DMS 273 (cell line): ENCODE measurements at regions not wholly inside any gene's neighbourhood (a gene's known extent, or its start where the extent isn't known, plus 50 kb on each side); places are given as distances from the start of the nearest gene placed in this dataset.
"Not testable (repeated sequence)": the region's sequence is repeated elsewhere in the genome, so short reads cannot be mapped to it uniquely, and the experiment has no call there.

Experiments used
- DNase-seq: peaks from one replicate; lab custom pipeline; 2025; ENCODE audit not compliant: unreplicated experiment; lab: John Stamatoyannopoulos, UW

DNA sequence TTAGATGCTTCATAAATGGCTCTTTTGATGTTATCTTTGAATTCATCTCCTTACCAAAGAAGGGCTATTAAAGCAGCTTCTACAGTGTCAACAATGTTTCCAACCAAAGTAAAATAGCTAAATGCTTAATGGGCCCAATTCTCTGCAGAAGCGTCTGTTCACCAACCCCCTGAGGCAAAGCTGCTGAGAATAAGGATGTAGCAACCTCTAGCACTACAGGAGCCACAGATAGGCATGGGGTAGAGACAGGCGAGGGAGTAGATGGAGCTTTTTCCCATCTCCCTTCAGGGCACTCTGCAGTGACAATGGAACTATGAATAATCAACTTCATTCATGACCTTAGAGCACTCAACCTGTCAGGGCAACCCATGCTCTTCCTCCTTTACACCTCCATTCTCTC lies 134.1 kb downstream of the FZD1 start:
- DNase-seq, result no peak

- DNase-seq, result no peak
These were observed 141.0 kb downstream of the FZD1 start for GRCh38 chr7:91405092-91405788.

DNA sequence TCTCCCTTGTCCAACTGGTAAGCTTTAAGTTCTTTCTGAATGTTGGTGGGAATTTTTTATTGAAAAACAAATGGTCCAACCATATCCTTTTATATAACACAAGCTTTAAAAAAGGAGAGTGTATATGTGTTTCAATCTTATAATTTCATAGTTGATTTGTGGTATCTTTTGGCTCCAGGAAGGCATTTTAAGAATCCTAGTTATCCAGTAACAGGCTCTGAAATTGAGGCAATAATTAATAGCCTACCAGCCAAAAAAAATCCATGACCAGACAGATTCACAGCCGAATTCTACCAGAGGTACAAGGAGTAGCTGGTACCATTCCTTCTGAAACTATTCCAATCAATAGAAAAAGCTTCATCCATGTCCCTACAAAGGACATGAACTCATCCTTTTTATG lies 141.6 kb downstream of the FZD1 start:
- DNase-seq, result not testable (repeated sequence)

- DNase-seq, result no peak
These were observed 143.7 kb downstream of the FZD1 start for GRCh38 chr7:91407942-91408341.

GRCh38 chr7:91408388-91409154 lies 144.3 kb downstream of the FZD1 start:
- DNase-seq, result no peak

GRCh38 chr7:91411060-91411459 lies 146.8 kb downstream of the FZD1 start:
- no peak for DNase-seq

DNA sequence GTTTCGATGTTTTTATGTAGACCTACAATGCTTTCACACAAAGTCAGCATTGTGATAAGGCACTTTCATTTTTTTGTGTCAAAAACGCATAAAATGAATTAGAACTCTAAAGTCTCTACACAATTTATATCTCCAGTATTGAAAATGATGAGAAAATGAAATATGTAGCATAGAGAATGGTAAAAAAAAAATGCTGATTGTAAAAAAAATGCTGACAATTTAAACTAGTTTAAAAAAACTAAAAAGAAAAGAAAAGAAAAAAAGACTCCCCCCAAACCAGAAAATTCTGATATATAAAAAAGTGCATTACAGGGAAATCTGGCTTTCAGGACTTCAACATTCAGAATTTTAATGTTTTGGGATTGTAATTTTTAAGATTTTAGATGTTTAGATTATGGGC lies 148.1 kb downstream of the FZD1 start:
- DNase-seq, result no peak

- DNase-seq, result no peak
These were observed 150.5 kb downstream of the FZD1 start for GRCh38 chr7:91414734-91415133.

- no peak for DNase-seq
These were observed 152.1 kb downstream of the FZD1 start for GRCh38 chr7:91416155-91416865.

- DNase-seq, result peak; percentile 60
These were observed 156.4 kb downstream of the FZD1 start for GRCh38 chr7:91420606-91421005.

GRCh38 chr7:91421018-91421417 lies 156.8 kb downstream of the FZD1 start:
- no peak for DNase-seq

DNA sequence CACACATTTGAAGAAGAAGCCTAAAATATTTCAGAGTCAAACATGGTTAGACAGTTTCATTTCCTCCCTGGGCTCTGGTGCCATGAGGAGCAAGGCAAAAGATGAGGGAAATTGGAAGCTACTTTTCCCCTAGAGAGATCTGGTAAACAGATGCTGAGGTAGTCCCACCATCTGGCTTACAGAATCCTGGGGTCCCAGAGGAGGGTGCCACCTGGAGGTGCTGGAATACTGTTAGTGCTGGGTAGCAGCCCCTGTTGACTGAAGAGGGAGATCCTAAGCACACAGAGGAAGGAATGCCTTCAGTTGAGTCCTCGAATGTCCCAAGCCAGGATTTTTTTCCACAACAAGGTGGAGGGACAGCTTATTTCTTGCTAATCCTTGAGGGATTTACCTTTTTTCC lies 160.1 kb downstream of the FZD1 start:
- peak; percentile 98 for DNase-seq

DNA sequence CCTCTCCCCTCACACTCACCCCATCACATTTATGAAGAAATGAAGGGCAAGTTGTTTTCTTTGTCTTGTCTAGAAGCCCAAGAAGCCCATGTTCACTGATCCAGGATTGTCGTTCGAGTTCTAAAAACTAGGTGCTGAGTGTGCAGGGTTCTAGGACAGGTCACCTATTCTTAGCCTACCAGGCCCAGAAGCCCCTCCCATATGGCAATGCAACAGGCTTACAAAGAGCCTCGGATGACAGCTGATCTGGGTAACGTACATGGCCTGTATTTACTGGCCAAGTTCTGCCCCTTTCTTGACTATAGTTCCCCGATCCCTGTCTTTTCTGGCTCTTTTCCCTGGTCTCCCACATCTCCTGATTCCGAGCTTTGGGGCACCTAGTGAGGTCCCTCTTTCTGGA lies 160.9 kb downstream of the FZD1 start:
- peak; percentile 31 for DNase-seq

DNA sequence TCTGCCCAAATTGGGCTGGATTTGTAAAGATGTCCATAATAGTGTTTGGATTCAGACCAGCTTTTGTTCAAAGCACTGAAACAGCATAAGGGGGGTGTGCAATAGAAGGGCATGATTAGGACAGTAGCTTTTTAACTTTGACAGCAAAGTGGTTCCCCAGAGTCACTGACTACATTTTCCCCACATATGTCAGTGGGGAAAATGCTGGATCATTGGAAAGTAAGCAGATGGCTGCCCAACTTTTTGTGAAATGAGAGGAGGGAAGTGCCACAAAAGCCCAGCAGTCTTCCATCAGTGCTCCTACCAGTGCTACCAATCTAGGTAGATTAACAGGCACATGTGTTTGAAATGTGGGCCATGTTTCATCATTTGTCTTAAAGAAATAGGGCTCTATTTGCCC lies 162.8 kb downstream of the FZD1 start:
- peak; percentile 97 for DNase-seq

DNA sequence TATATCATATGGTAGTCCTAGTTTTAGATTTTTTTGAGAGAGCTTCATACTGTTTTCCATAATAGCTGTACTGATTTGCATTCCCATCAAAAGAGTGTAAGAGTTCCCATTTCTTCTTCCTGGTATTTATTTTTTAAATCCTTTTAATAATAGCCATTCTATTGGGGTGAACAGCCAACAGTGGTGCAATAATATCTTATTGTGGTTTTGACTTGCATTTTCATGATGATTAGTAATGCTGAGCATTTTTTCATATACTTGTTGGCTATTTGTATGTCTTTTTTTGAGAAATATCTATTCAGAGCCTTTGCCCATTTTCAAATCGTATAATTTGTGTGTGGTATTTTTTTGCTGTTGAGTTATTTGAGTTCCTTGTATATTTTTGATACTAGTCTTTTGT lies 167.4 kb downstream of the FZD1 start:
- no peak for DNase-seq

GRCh38 chr7:91434836-91435235 lies 170.6 kb downstream of the FZD1 start:
- DNase-seq, result peak; percentile 29

DNA sequence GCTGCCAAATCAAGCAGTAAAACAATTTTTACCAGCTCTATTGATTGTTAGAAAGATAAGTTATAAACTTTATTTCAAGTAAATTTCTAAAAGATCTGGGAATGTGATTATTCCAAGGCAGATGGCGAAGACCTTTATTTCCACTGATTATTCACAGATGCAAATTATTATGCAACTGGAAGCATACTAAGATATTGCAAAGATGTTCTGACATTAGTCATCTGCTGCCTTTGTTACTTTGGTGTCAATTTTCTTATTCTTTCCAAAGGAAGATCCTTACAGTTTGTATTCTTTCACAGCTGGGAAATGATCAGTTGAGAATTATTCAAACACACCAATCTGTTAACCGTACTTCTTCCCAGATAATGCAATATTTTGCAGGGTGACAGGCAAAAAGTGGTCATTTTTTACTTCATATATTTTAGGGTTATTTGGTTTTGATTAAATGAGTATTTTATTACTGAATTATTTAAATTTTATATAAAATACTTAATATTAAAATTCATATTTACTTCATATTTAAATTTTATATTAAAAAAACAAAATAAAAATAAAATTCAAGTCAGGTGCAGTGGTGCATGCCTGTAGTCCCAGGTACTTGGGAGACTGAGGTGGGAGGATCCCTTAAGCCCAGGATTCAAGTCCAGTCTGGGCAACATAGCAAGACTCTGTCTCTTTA lies 171.3 kb downstream of the FZD1 start:
- DNase-seq, result peak; percentile 54

DNA sequence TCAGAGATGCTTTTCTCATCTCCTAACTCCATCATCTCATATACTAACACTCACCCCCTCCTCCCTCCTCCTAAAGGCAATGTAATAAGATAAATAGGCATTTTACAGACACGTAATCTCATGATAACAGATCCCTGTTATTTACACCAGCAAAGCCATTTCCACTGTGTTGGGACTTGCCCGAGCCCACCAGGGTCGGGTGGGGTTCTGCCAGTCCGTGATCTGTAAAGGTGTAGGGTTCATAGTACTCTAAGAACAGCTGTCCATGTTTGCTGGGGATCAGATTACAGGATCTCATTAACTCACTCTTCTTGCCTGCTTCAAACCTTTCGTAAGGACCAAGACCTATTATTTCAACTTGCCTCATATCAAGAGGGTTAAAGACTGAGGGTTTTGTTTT lies 172.4 kb downstream of the FZD1 start:
- DNase-seq, result peak; percentile 96

DNA sequence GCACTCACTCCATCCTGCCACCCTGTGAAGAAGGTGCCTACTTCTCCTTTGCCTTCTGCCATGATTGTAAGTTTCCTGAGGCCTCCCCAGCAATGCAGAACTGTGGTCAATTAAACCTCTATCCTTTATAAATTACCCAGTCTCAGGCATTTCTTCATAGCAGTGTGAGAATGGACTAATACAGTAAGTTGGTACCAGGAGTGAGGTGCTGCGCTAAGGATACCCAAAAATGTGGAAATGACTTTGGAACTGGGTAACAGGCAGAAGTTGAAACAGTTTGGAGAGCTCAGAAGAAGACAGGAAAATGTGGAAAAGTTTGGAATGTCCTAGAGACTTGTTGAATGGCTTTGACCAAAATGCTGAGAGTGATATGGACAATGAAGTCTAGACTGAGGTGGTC lies 176.0 kb downstream of the FZD1 start:
- DNase-seq, result not testable (repeated sequence)

DNA sequence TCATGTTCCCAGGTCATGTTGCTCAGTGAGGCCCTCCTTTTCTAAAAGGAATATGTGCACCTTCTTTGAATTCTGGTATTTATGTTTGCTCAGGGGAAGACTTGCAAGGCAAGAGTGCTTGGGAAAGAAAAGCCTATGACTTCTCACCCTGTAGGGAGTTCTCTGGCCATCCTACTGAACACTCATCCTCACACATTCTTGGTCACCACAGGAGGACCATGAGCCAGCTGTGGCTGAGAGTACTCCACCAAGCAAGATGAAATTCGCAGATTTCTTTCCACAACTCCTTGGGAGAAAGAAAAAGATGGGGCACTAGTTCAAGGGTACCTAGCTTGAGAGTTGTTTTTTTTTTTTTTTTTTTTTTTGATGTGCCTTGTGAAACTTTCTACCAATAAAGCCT lies 179.6 kb downstream of the FZD1 start:
- no peak for DNase-seq

DNA sequence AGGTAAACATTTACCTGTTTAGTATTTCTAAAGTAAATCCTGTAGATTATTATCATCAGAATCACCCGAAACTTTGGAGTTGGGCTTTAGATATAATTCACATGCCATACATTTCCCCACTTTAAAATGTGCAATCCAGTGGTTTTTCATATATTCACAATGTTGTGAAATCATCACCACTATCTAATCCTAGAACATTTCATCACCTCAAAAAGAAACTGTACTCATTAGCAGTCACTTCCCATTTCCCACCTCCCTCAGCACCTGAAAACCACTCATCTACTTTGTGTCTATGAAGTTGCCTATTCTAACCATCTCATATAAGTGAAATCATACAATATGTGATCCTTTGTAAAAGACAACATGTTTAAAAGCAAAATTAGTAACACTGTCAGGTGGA lies 182.6 kb downstream of the FZD1 start:
- DNase-seq, result no peak
